ENCODE measurements at regions not wholly inside any gene's neighbourhood (a gene's known extent, or its start where the extent isn't known, plus 50 kb on each side); places are given as distances from the start of the nearest gene placed in this dataset.
"Not testable (repeated sequence)": the region's sequence is repeated elsewhere in the genome, so short reads cannot be mapped to it uniquely, and the experiment has no call there.

GRCh38 chrX:145881175-145881995 lies 63.8 kb downstream of the SLITRK2 start:
- DNase-seq: no peak

- DNase-seq: no peak
Observed at GRCh38 chrX:145886469-145886868, 68.8 kb downstream of the SLITRK2 start.

GRCh38 chrX:145910017-145910416 lies 92.4 kb downstream of the SLITRK2 start:
- peak in 7 of 51 donors; percentile 0 to 18 (median 2) for DNase-seq

- no peak for DNase-seq
Observed at GRCh38 chrX:145919400-145919799, 101.8 kb downstream of the SLITRK2 start.

DNA sequence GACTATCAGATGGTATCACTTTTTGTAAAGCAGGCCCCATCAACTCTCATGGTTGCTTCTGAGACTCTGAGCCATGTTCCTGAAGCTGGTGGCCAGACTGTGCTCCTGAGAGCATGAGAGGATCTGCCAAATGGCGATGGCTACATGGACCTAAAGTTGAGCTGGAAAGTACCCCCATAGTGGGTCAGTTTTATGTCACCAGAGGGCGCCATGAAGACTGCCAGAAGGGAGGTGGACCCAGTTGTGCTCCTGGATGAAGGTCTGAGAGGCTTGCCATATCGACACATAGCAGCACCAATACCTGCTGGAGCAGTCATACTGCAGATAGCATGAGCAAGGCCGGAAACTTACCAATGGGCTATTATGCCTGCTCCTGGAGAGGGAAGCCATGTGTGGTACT lies 105.7 kb downstream of the SLITRK2 start:
- DNase-seq: no peak

DNA sequence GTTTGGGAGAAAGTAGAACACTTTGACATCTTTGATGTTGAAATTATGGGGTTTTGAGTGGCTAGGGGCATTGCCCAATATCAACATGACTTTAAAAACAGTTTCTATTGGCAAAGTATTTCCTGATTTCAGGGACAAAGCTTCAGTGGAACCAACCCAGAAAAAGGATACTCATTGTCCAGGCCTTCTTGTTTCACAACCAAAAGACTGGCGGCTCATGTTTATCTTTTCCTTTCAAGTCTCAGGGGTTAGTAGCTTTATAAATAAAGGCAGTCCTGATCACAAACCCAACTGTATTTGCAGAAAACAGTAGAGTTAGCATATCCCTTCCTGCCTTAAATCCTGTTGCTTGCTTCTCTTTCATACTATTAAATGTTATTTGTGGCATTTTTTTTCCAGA lies 119.1 kb downstream of the SLITRK2 start:
- no peak for DNase-seq

DNA sequence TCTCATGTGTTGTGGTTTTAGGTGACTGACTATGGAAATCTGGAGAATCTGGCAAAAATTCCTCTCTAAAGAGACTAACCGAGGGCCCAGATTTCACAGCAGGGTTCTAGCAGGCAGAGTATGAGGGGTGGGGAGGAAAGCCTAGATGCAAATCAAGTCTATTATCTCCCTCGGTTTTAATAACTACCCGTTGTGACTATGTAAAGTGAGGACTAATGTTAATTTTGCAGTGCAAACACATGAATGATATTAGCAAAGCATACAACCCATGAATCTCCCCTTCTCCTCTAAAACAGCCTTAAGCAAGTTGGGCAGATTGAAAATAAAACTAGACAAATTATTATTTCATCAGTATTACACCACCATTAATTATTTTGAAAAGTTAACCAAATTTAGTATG lies 131.4 kb downstream of the SLITRK2 start:
- DNase-seq: no peak

DNA sequence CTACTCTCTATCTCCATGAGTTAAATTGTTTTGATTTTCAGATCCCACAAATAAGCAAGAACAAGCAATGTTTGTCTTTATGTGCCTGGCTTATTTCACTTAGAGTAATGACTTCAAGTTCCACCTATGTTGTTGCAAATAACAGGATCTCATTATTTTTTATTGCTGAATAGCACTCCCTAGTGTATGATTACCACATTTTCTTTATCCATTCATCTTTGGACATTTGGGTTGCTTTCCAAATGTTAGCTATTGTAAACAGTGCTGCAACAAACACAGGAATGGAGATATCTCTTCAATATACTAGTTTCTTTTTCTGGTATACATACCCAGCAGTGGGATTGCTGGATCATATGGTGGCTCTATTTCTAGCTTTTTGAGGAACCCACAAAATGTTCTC lies 136.0 kb downstream of the SLITRK2 start:
- DNase-seq: no peak

GRCh38 chrX:145990051-145990450 lies 172.4 kb downstream of the SLITRK2 start:
- no peak for DNase-seq

DNA sequence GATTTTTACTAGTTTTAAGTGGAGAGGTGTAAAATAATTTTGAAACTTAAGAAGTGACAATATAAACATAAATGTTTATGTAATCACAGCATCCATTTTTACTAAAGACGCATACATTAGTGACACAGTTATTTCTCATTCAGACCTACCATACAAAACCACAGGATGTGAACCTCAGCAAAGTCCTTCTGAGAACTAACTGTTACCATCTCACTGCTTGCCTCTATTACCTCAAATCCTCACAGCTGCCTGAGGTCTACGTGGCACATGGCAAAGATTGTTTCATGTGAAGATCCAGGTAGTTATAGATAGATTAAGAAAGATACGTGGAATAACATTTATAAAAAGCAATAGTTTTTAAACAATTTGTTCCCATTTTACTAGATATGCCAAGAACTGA lies 189.0 kb downstream of the SLITRK2 start:
- no peak for DNase-seq

DNA sequence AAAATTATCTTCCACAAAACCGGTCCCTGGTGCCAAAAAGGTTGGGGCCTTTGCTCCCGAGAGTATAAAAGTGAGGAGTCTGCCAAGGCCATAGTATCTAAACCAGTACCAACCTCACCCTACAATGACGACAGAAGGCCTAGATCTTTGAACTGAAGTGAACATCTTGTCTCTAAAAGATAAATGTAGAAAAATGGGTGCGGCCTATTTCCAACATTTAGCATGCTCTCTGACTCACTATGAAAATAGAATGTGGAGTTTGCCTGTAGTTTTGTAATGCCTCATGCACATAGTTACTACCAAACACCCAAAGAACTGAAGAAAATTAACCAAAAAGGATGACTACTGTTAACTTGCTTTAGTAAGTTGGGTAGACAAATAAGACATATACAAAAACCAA lies 218.4 kb downstream of the SLITRK2 start:
- DNase-seq: no peak

DNA sequence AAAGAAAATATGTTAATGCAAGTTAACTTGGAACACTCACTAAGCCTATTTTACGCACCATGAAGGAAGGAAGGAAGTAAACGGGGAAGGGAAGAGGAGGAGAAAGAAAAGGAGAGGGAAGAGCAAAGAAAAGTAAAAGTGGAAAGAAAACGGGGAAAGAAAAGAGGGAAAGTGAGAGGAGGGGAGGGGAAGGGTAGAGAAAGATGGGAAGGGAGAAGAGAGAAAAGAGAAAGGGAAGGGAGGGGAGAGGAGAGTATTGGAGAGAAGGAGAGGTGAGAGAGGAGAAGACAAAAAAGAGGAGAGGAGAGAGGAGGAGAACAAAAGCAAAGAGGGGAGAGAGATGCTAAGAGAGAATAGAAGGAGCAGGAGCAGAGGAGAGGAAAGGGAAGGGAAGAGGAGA lies 224.1 kb downstream of the SLITRK2 start:
- no peak for DNase-seq

GRCh38 chrX:146046011-146046715 lies 228.5 kb downstream of the SLITRK2 start:
- DNase-seq: not testable (repeated sequence)

- not testable (repeated sequence) for DNase-seq
Observed at GRCh38 chrX:146049568-146049967, 231.9 kb downstream of the SLITRK2 start.

DNA sequence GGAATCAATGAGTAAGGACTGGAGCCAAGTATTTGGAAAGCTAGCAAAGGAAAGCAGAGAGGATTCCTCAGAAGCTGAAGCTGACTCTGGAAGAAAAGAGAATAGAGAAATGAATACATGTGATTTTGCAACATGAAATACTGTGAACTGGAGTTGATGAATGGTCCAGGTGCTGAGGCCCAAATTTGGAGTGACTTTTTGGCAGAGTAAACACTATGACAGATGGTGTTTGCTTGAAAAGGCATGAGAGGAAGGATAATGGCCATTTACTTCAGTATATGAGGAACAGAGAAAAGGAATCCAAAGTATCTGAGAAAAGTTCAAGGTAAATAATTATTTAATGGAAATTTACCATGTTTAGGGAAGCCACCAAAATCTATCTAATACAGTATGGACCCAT lies 236.7 kb downstream of the SLITRK2 start:
- DNase-seq: no peak

- DNase-seq: no peak
Observed at GRCh38 chrX:146055733-146056132, 238.1 kb downstream of the SLITRK2 start.

GRCh38 chrX:146056511-146057081 lies 239.0 kb downstream of the SLITRK2 start:
- DNase-seq: no peak

- no peak for DNase-seq
Observed at GRCh38 chrX:146064156-146064555, 246.5 kb downstream of the SLITRK2 start.

- no peak for DNase-seq
Observed at GRCh38 chrX:146090732-146091131, 273.1 kb downstream of the SLITRK2 start.

- no peak for DNase-seq
Observed at GRCh38 chrX:146109362-146109761, 291.7 kb downstream of the SLITRK2 start.

DNA sequence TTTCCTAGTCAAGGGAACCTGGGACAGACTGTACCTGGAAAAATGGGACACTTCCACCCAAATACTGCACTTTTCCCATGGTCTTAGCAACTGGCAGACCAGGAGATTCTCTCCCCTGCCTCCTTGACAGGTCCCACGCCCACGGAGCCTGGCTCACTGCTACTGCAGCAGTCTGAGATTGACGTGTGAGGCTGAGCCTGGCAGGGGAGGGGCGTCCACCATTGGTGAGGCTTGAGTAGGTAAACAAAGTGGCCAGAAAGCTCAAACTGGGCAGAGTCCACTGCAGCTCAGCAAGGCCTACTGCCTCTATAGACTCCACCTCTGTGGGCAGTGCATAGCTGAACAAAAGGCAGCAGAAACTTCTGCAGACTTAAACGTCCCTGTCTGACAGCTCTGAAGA lies 301.4 kb downstream of the SLITRK2 start:
- DNase-seq: not testable (repeated sequence)

GRCh38 chrX:146127617-146128016 lies 310.0 kb downstream of the SLITRK2 start:
- no peak for DNase-seq

- DNase-seq: no peak
Observed at GRCh38 chrX:146141221-146141620, 323.6 kb downstream of the SLITRK2 start.

Data from hypothalamus (tissue), 51 donors.